Neural progenitor cell (in vitro differentiated cells): ENCODE measurements at regions not wholly inside any gene's neighbourhood (a gene's known extent, or its start where the extent isn't known, plus 50 kb on each side); places are given as distances from the start of the nearest gene placed in this dataset.
A peak's percentile ranks its signal among the peaks of the same experiment; 100 is the strongest.

ENCODE experiments used
- DNase-seq: peaks from one replicate; pipeline ENCODE4 v3.0.0-alpha.2; 2016; ENCODE audit warnings: low spot score
- H2AFZ ChIP-seq: fragments of 200-600 bp; sonication (generic); replicated peaks from 2 replicates; pipeline ENCODE4 v1.6.1; 2016; ENCODE audit warnings: antibody characterized with exemption
- H3F3A ChIP-seq: fragments of 200-600 bp; sonication (generic); 2 replicates; pipeline ENCODE4 v1.6.1; 2016; ENCODE audit warnings: antibody characterized with exemption, low read depth
- H3K27ac ChIP-seq: fragments of 200-600 bp; sonication (generic); 2 replicates; pipeline ENCODE4 v1.5.1; 2016; ENCODE audit warnings: mild to moderate bottlenecking
- H3K27me3 ChIP-seq: fragments of 200-600 bp; sonication (generic); 2 replicates; pipeline ENCODE4 v1.6.1; 2016; ENCODE audit warnings: mild to moderate bottlenecking, moderate library complexity
- H3K36me3 ChIP-seq: fragments of 200-600 bp; sonication (generic); 2 replicates; pipeline ENCODE4 v1.5.1; 2016
- H3K4me1 ChIP-seq: fragments of 200-600 bp; sonication (generic); 2 replicates; pipeline ENCODE4 v1.6.1; 2016; ENCODE audit warnings: mixed run types
- H3K4me2 ChIP-seq: fragments of 200-600 bp; sonication (generic); 2 replicates; pipeline ENCODE4 v1.6.1; 2016
- H3K4me3 ChIP-seq: fragments of 200-600 bp; sonication (generic); 2 replicates; pipeline ENCODE4 v1.5.1; 2016
- H3K79me2 ChIP-seq: fragments of 200-600 bp; sonication (generic); 2 replicates; pipeline ENCODE4 v1.6.1; 2016; ENCODE audit warnings: low read depth
- H3K9ac ChIP-seq: fragments of 200-600 bp; sonication (generic); 2 replicates; pipeline ENCODE4 v1.6.1; 2016
- H3K9me3 ChIP-seq: fragments of 200-600 bp; sonication (generic); 2 replicates; pipeline ENCODE4 v1.5.1; 2016; ENCODE audit warnings: low read depth
- H4K20me1 ChIP-seq: fragments of 200-600 bp; sonication (generic); 2 replicates; pipeline ENCODE4 v1.6.1; 2016; ENCODE audit warnings: low read depth
- H3K27ac Mint-ChIP-seq: 3 replicates; pipeline ENCODE4 v1.8.0; 2021; ENCODE audit warnings: mixed read lengths
- H3K27me3 Mint-ChIP-seq: 2 replicates; pipeline ENCODE4 v1.8.0; 2022; ENCODE audit warnings: low read depth, mild to moderate bottlenecking, inconsistent platforms, moderate library complexity, mixed read lengths; ENCODE audit not compliant: insufficient read depth
- H3K36me3 Mint-ChIP-seq: 3 replicates; pipeline ENCODE4 v1.8.0; 2021; ENCODE audit warnings: mixed read lengths
- H3K4me1 Mint-ChIP-seq: 3 replicates; pipeline ENCODE4 v1.8.0; 2021; ENCODE audit warnings: mixed read lengths
- H3K4me3 Mint-ChIP-seq: 3 replicates; pipeline ENCODE4 v1.8.0; 2021; ENCODE audit warnings: mild to moderate bottlenecking, moderate library complexity, mixed read lengths
- H3K9me3 Mint-ChIP-seq: 3 replicates; pipeline ENCODE4 v1.8.0; 2020; ENCODE audit warnings: mixed read lengths
- EZH2 ChIP-seq: fragments of 200-600 bp; sonication (generic); IDR thresholded peaks from 2 replicates; pipeline ENCODE4 v1.6.1; 2017; ENCODE audit warnings: antibody characterized with exemption, mild to moderate bottlenecking, moderate library complexity
- EZH2phosphoT487 ChIP-seq: fragments of 200-600 bp; sonication (generic); IDR thresholded peaks from 2 replicates; pipeline ENCODE4 v1.6.1; 2017; ENCODE audit warnings: antibody characterized with exemption
- TF ChIP-seq, protein P1 (sequence below): fragments of 200-600 bp; sonication (generic); IDR thresholded peaks from 2 replicates; pipeline ENCODE4 v1.5.1; 2017; ENCODE audit warnings: antibody characterized with exemption, mild to moderate bottlenecking

DNA sequence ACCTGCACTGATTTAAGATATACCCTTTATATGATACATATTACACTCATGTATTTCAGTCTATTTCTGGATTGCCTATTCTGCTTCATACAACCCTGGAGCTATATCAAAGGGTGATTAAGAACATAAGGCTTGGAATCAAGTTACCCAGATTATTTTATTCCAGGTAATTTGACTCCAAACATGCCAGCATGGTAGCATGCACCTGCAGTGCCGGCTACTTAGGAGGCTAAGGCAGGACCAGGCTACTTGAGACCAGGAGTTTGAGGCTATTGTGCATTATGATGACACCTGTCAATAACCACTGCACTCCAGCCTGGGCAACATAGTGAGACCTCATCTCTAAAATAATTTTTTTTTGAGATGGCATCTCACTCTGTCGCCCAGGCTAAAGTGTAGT, 50.4 kb upstream of the NEO1 start:
- Mint-ChIP-seq H3K36me3 (no peaks in the 10 kb centered on the region), H3K4me1 (peaks cover 12% of the 10 kb centered on the region), H3K27me3 (no peaks in the 10 kb centered on the region), H3K27ac (no peak overlapping the region), H3K9me3 (no peaks in the 10 kb centered on the region), H3K4me3 (no peak overlapping the region)
- no peak overlapping the region for H3K9ac ChIP-seq
- H3K79me2 ChIP-seq, result no peaks in the 10 kb centered on the region
- DNase-seq, result no peak
- no peak overlapping the region for H2AFZ ChIP-seq
- H3K36me3 ChIP-seq, result no peaks in the 10 kb centered on the region
- H4K20me1 ChIP-seq, result no peaks in the 10 kb centered on the region
- no peaks in the 10 kb centered on the region for H3F3A ChIP-seq
- no peaks in the 10 kb centered on the region for H3K4me1 ChIP-seq
- no peak overlapping the region for H3K4me3 ChIP-seq
- TF ChIP-seq EZH2, result no peak
- no peak for TF ChIP-seq EZH2phosphoT487
- TF ChIP-seq, protein P1, sequence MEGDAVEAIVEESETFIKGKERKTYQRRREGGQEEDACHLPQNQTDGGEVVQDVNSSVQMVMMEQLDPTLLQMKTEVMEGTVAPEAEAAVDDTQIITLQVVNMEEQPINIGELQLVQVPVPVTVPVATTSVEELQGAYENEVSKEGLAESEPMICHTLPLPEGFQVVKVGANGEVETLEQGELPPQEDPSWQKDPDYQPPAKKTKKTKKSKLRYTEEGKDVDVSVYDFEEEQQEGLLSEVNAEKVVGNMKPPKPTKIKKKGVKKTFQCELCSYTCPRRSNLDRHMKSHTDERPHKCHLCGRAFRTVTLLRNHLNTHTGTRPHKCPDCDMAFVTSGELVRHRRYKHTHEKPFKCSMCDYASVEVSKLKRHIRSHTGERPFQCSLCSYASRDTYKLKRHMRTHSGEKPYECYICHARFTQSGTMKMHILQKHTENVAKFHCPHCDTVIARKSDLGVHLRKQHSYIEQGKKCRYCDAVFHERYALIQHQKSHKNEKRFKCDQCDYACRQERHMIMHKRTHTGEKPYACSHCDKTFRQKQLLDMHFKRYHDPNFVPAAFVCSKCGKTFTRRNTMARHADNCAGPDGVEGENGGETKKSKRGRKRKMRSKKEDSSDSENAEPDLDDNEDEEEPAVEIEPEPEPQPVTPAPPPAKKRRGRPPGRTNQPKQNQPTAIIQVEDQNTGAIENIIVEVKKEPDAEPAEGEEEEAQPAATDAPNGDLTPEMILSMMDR, result no peak
- no peak overlapping the region for H3K4me2 ChIP-seq
- H3K9me3 ChIP-seq, result no peaks in the 10 kb centered on the region
- no peaks in the 10 kb centered on the region for H3K27me3 ChIP-seq
- no peak overlapping the region for H3K27ac ChIP-seq

DNA sequence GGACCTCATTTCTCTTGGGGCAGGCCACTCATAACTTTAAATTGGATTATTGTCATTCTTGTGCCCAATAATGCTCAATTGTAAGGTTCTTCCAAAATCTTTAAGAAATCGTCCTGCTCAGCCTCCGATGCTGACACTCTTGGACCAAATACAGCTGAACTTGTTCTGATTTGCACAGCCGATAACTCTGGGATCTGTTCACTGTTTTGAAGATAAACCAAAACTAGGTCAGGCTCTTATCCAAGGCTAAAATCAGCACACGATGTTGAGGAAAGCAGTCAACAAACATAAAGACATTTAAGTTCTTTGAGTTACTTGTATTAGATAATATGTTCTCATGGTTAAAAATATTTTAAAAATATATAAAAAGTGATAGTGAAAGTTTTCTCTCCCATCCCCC, 52.0 kb upstream of the NEO1 start:
- no peaks in the 10 kb centered on the region for H3K9me3 ChIP-seq
- Mint-ChIP-seq H3K9me3 (no peaks in the 10 kb centered on the region), H3K27me3 (peaks cover 4% of the 10 kb centered on the region), H3K4me1 (peaks cover 12% of the 10 kb centered on the region), H3K27ac (no peak overlapping the region), H3K36me3 (no peaks in the 10 kb centered on the region), H3K4me3 (no peak overlapping the region)
- H3K27me3 ChIP-seq, result no peaks in the 10 kb centered on the region
- no peak overlapping the region for H3K4me2 ChIP-seq
- no peaks in the 10 kb centered on the region for H3K36me3 ChIP-seq
- H3K9ac ChIP-seq, result no peak overlapping the region
- H3K4me3 ChIP-seq, result no peak overlapping the region
- H2AFZ ChIP-seq, result no peak overlapping the region
- TF ChIP-seq, protein P1, result no peak
- TF ChIP-seq EZH2 (no peak), EZH2phosphoT487 (no peak)
- H4K20me1 ChIP-seq, result no peaks in the 10 kb centered on the region
- no peaks in the 10 kb centered on the region for H3K4me1 ChIP-seq
- H3K27ac ChIP-seq, result no peak overlapping the region
- H3F3A ChIP-seq, result no peaks in the 10 kb centered on the region
- H3K79me2 ChIP-seq, result no peaks in the 10 kb centered on the region
- DNase-seq, result no peak

DNA sequence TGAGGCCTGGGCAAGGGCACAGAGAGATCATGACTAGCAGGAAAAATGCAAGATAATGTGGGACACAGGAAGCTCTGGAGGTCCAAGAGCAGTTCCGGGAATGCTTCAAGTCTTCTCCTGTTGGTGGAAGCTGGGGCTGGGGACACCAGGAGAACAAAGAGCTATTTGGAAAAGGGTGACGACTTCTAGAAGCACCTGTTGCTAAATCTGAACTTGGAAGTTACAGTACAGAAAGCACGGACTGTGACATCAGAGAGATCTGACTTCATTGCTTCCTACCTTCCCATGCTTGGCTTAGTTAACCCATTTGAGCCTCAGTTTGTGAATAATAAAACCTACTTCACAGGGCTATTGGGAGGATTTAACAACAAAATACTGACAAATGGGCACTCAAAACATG, 52.7 kb upstream of the NEO1 start:
- Histone ChIP-seq H3K4me2 (no peak overlapping the region), H3K79me2 (no peaks in the 10 kb centered on the region), H3K36me3 (no peaks in the 10 kb centered on the region), H3K4me3 (no peak overlapping the region), H3K4me1 (peaks cover 4% of the 10 kb centered on the region), H2AFZ (peak overlapping the region; percentile 32), H3K9ac (no peak overlapping the region), H4K20me1 (no peaks in the 10 kb centered on the region), H3K27me3 (no peaks in the 10 kb centered on the region), H3F3A (no peaks in the 10 kb centered on the region), H3K27ac (no peak overlapping the region), H3K9me3 (no peaks in the 10 kb centered on the region)
- H3K36me3 Mint-ChIP-seq, result no peaks in the 10 kb centered on the region
- peaks cover 12% of the 10 kb centered on the region for H3K4me1 Mint-ChIP-seq
- DNase-seq, result no peak
- peaks cover 4% of the 10 kb centered on the region for H3K27me3 Mint-ChIP-seq
- H3K4me3 Mint-ChIP-seq, result no peak overlapping the region
- TF ChIP-seq EZH2 (no peak), EZH2phosphoT487 (no peak)
- TF ChIP-seq, protein P1, result no peak
- no peak overlapping the region for H3K27ac Mint-ChIP-seq
- no peaks in the 10 kb centered on the region for H3K9me3 Mint-ChIP-seq
